IgD-negative memory B cell (primary cell): ENCODE measurements at regions not wholly inside any gene's neighbourhood (a gene's known extent, or its start where the extent isn't known, plus 50 kb on each side); places are given as distances from the start of the nearest gene placed in this dataset.

Experiments used
- H3K27ac Mint-ChIP-seq, 3 donors: one replicate each; pipeline ENCODE4 v1.8.0; 2020 to 2022; ENCODE audit warnings: mild to moderate bottlenecking in 3 of 3, mixed read lengths in 3 of 3, moderate library complexity in 1 of 3
- H3K27me3 Mint-ChIP-seq: one replicate; pipeline ENCODE4 v1.8.0; 2021; ENCODE audit warnings: mixed read lengths
- H3K36me3 Mint-ChIP-seq: one replicate; pipeline ENCODE4 v1.8.0; 2020; ENCODE audit warnings: mild to moderate bottlenecking, mixed read lengths
- H3K4me1 Mint-ChIP-seq, 3 donors: one replicate each; pipeline ENCODE4 v1.8.0; 2020 to 2022; ENCODE audit warnings: mixed read lengths in 3 of 3, mild to moderate bottlenecking in 1 of 3
- H3K4me3 Mint-ChIP-seq, 4 donors: one replicate each; pipeline ENCODE4 v1.8.0; 2020 to 2022; ENCODE audit warnings: mild to moderate bottlenecking in 4 of 4, mixed read lengths in 4 of 4, moderate library complexity in 3 of 4
- H3K9me3 Mint-ChIP-seq, 3 donors: one replicate each; pipeline ENCODE4 v1.8.0; 2020 to 2021; ENCODE audit warnings: mixed read lengths in 3 of 3, mild to moderate bottlenecking in 1 of 3

- no peak overlapping the region for H3K27ac Mint-ChIP-seq
- no peak overlapping the region for H3K4me3 Mint-ChIP-seq
- H3K27me3 Mint-ChIP-seq = no peaks in the 10 kb centered on the region
- H3K4me1 Mint-ChIP-seq = no peaks in the 10 kb centered on the region
- peaks cover 2% of the 10 kb centered on the region for H3K36me3 Mint-ChIP-seq
- H3K9me3 Mint-ChIP-seq = peaks cover 0 to 2% (median 0%) of the 10 kb centered on the region in 3 donors
Measured at GRCh38 chr3:88947013-88947412, 160.4 kb upstream of the EPHA3 start.

DNA sequence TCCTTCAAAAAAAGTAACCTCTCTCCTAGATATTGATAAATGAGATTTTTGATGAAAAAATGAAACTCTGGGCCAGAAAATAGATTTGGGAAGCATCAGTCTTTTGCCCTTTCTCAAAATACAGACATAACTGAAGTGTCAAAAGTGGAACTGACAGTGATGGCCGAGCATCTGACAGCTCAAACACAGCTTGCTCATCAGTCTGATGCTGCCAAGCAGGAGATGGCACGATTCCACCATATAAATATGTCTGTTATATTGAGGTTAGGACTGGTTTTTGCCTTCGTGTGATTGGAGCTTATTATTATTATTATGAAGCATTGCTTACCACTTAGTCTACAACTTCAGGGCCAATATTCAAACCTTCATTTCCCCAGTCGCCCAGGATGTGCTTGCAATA lies 152.6 kb upstream of the EPHA3 start:
- Mint-ChIP-seq H3K27ac (no peak overlapping the region), H3K27me3 (no peaks in the 10 kb centered on the region), H3K36me3 (no peaks in the 10 kb centered on the region), H3K4me1 (no peaks in the 10 kb centered on the region), H3K9me3 (no peaks in the 10 kb centered on the region), H3K4me3 (no peak overlapping the region)

DNA sequence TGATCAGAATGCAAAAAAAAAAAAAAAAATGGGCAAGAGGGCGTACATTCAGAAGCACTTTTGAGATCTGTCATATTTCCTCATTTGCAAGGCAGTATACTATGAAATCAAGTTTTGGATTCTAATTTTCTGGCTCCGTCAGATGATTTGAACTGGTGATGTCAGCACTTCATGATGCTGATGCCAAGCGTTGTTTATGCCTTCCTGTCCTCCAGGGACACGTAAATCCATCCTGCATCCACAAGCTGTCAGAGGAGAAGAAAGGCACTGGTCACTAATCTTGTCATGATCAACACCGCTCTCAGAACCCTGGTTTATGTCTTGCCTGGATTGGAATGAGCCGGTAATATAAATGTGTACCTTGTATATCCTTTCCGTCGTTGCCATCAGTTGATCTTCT lies 152.1 kb upstream of the EPHA3 start:
- Mint-ChIP-seq H3K36me3 (no peaks in the 10 kb centered on the region), H3K9me3 (peaks cover 0 to 2% (median 0%) of the 10 kb centered on the region in 3 donors), H3K27me3 (no peaks in the 10 kb centered on the region), H3K4me1 (no peaks in the 10 kb centered on the region), H3K27ac (no peak overlapping the region), H3K4me3 (no peak overlapping the region)

DNA sequence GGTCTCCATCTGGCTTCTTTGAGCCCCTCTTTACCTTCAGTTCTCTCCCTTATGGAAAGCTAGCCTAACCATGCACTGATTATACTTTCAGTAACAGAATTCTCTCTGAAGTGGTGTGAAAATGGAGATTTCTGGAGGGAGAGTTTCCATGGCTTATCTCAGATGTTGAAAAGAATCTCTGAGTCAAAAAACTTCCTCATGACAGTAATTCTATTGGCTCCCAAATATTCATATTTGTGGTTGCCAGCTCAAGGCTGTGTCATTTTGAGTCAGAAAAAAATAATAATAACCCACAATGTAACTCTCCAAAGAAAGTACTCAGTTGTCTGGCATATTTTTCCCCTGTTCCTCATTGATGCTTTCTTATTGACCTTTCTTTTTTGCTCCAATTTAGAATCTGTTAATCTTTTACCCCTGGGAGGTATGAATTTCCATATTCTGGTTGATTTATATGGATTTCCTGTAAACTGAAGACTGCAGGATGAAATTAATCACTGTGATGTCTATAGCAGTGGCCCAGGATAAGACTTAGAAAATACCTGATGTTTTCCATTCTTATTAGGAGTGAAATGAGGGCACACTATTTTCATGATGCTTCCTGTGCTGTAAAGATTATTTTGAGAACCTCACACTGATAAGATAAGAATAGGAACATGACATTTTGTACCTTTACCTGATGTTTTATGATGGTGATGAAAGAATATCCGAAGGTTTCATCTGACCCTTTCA lies 149.5 kb upstream of the EPHA3 start:
- peaks cover 0 to 2% (median 0%) of the 10 kb centered on the region in 3 donors for H3K9me3 Mint-ChIP-seq
- H3K27me3 Mint-ChIP-seq = no peaks in the 10 kb centered on the region
- no peak overlapping the region for H3K4me3 Mint-ChIP-seq
- no peak overlapping the region for H3K27ac Mint-ChIP-seq
- no peaks in the 10 kb centered on the region for H3K36me3 Mint-ChIP-seq
- H3K4me1 Mint-ChIP-seq = no peaks in the 10 kb centered on the region

- Mint-ChIP-seq H3K27me3 (no peaks in the 10 kb centered on the region), H3K36me3 (no peaks in the 10 kb centered on the region), H3K4me3 (no peak overlapping the region), H3K4me1 (no peaks in the 10 kb centered on the region), H3K9me3 (peaks cover 0 to 2% (median 0%) of the 10 kb centered on the region in 3 donors), H3K27ac (no peak overlapping the region)
Measured at GRCh38 chr3:88960019-88960418, 147.4 kb upstream of the EPHA3 start.

DNA sequence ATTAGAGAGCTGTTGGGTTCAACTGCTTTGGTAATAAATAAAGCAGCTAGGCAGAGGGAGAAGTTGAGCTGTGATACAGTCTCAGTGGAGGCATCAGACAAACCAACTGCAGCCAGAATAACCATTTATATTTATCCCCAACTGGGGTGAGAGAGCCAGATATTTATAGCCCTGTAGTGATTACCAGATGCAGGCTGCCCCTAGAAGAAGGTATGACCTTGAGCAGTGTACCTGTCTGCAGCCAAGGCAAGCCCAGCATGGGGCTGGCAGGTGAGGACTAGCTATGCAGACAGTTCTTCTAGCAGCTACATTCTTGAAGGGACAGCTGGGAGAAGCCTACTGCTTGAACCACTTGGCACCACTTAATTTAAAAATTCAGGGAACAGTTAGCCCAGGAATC lies 144.4 kb upstream of the EPHA3 start:
- H3K9me3 Mint-ChIP-seq = peaks cover 0 to 2% (median 0%) of the 10 kb centered on the region in 3 donors
- no peaks in the 10 kb centered on the region for H3K27me3 Mint-ChIP-seq
- no peak overlapping the region for H3K4me3 Mint-ChIP-seq
- no peaks in the 10 kb centered on the region for H3K36me3 Mint-ChIP-seq
- no peak overlapping the region for H3K27ac Mint-ChIP-seq
- H3K4me1 Mint-ChIP-seq = no peaks in the 10 kb centered on the region

GRCh38 chr3:88979760-88980159 lies 127.7 kb upstream of the EPHA3 start:
- H3K4me3 Mint-ChIP-seq = no peak overlapping the region
- no peaks in the 10 kb centered on the region for H3K36me3 Mint-ChIP-seq
- no peaks in the 10 kb centered on the region for H3K4me1 Mint-ChIP-seq
- H3K9me3 Mint-ChIP-seq = peaks cover under 1 to 5% (median 2%) of the 10 kb centered on the region in 3 donors
- H3K27ac Mint-ChIP-seq = no peak overlapping the region
- H3K27me3 Mint-ChIP-seq = no peaks in the 10 kb centered on the region

DNA sequence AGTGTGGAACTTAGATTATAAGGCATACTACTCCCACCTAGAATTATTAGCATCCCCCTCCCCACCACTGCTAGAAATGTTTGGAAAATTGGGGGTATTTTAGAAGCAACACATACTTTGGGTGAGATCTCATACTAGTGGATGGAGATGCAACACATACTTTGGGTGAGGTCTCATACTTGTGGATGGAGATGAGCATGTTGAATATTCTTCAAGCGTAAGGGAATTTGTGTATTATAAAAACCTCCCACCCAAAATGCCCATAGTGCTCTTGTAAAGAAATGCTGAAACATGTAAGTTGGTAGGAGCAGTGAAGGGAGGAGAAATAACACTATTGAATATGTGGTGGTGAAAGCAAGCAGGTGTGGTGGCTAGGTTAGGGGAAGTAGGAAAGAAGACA lies 124.0 kb upstream of the EPHA3 start:
- Mint-ChIP-seq H3K27ac (no peak overlapping the region), H3K36me3 (no peaks in the 10 kb centered on the region), H3K9me3 (peaks cover 0 to 2% (median 0%) of the 10 kb centered on the region in 3 donors), H3K4me1 (no peaks in the 10 kb centered on the region), H3K4me3 (no peak overlapping the region), H3K27me3 (no peaks in the 10 kb centered on the region)

GRCh38 chr3:88984256-88984655 lies 123.2 kb upstream of the EPHA3 start:
- no peaks in the 10 kb centered on the region for H3K27me3 Mint-ChIP-seq
- no peak overlapping the region for H3K4me3 Mint-ChIP-seq
- no peaks in the 10 kb centered on the region for H3K4me1 Mint-ChIP-seq
- no peaks in the 10 kb centered on the region for H3K36me3 Mint-ChIP-seq
- H3K27ac Mint-ChIP-seq = no peak overlapping the region
- peaks cover 0 to 2% (median 0%) of the 10 kb centered on the region in 3 donors for H3K9me3 Mint-ChIP-seq

GRCh38 chr3:88984832-88985231 lies 122.6 kb upstream of the EPHA3 start:
- no peak overlapping the region for H3K27ac Mint-ChIP-seq
- no peaks in the 10 kb centered on the region for H3K4me1 Mint-ChIP-seq
- H3K36me3 Mint-ChIP-seq = no peaks in the 10 kb centered on the region
- H3K27me3 Mint-ChIP-seq = no peaks in the 10 kb centered on the region
- no peak overlapping the region for H3K4me3 Mint-ChIP-seq
- peaks cover 0 to 2% (median 0%) of the 10 kb centered on the region in 3 donors for H3K9me3 Mint-ChIP-seq

DNA sequence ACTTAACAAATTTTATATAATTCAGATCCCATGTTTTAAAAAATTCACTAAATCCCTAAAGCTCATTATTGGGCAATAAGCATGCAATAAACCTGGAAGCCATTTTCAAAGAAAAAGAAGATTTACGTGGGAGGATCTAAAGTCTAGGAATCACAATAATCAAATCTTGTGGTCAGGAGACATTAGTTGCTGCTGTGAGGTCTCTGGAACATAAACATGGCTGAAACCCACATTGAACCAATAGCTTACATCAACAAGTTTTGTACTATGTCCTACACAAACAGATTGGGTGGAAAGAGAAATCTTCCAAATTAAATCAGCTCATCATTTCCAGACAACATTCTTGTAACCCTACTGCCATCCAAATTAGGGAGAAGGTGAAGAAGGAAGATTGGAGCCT lies 121.9 kb upstream of the EPHA3 start:
- Mint-ChIP-seq H3K4me3 (no peak overlapping the region), H3K4me1 (no peaks in the 10 kb centered on the region), H3K36me3 (no peaks in the 10 kb centered on the region), H3K9me3 (no peaks in the 10 kb centered on the region), H3K27me3 (no peaks in the 10 kb centered on the region), H3K27ac (no peak overlapping the region)

DNA sequence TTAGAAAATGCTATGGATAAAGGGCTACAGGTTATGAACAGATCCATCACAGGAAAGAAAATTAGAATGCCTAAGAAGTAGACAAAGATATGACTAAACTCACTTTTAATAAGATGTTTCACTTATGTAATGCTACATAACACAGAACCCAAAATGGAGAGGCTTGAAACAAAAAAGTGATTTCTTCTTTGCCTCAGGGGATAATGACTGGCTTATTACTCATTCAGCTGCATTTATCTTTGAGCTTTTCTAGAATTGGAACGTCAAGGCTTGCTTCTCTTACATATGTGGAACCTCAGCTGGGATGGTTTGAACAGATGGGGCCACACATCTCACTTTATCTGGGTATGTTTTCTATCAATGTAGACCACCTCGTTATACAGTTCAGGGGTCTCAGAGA lies 120.6 kb upstream of the EPHA3 start:
- Mint-ChIP-seq H3K9me3 (no peaks in the 10 kb centered on the region), H3K4me3 (no peak overlapping the region), H3K27ac (no peak overlapping the region), H3K4me1 (no peaks in the 10 kb centered on the region), H3K36me3 (no peaks in the 10 kb centered on the region), H3K27me3 (no peaks in the 10 kb centered on the region)

DNA sequence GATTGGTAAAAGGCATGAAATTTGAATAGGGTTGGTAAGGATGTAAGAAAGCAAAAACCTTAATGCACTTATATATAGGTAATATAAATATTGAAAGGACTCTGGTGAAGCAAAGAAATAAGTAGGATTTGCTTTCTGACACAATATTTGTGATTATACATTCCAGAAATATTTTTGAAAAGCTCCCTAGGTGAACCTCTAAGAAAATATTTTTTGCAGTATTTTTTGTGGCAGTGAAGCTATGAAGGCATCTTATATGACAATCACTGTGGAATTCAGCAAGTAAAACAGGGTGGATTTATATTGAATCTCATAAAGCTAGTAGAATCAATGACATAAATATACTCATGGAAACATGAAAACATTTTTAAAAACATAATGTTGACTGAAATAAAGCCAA lies 119.6 kb upstream of the EPHA3 start:
- H3K27me3 Mint-ChIP-seq = no peaks in the 10 kb centered on the region
- no peak overlapping the region for H3K27ac Mint-ChIP-seq
- no peak overlapping the region for H3K4me3 Mint-ChIP-seq
- H3K36me3 Mint-ChIP-seq = no peaks in the 10 kb centered on the region
- no peaks in the 10 kb centered on the region for H3K9me3 Mint-ChIP-seq
- no peaks in the 10 kb centered on the region for H3K4me1 Mint-ChIP-seq

DNA sequence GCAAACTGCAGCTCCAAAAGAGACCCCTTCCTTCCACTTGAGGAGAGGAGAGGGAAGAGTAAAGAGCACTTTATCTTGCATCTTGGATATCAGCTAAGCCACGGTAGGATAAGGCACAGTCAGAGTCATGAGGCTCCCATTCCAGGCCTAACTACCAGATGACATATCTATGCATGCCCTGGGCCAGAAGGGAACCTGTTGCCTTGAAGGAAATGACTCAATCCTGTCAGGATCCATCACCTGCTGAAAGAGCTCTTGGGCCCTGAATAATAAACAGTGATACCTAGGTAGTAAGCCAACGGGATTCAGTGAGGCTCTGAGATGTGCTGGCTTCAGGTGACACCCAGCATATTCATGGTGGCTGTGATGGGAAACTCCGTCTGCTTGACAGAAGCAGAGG lies 118.5 kb upstream of the EPHA3 start:
- H3K27ac Mint-ChIP-seq = no peak overlapping the region
- no peaks in the 10 kb centered on the region for H3K36me3 Mint-ChIP-seq
- no peaks in the 10 kb centered on the region for H3K27me3 Mint-ChIP-seq
- H3K4me1 Mint-ChIP-seq = no peaks in the 10 kb centered on the region
- H3K4me3 Mint-ChIP-seq = no peak overlapping the region
- no peaks in the 10 kb centered on the region for H3K9me3 Mint-ChIP-seq

GRCh38 chr3:88991496-88991895 lies 115.9 kb upstream of the EPHA3 start:
- Mint-ChIP-seq H3K27me3 (no peaks in the 10 kb centered on the region), H3K36me3 (no peaks in the 10 kb centered on the region), H3K4me1 (no peaks in the 10 kb centered on the region), H3K4me3 (no peak overlapping the region), H3K9me3 (no peaks in the 10 kb centered on the region), H3K27ac (no peak overlapping the region)

DNA sequence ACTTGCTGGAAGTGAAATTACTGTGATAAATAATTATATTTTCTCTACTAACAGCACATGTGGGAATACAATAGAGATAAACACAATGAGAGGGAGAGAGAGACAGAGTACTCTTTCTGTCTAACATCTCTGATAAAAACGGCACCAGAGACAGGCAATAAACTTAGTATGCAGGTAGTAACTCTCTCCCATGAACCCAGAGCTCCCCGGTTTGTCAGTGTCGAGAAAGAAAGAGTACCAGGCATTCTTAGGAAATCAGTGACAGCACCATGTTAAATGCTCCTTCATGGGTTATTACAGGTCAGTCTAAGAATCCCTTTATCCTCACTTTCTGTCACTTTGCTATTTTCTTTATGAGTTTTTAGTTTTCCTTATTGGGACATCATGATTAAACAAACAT lies 110.7 kb upstream of the EPHA3 start:
- H3K27me3 Mint-ChIP-seq = no peaks in the 10 kb centered on the region
- H3K4me3 Mint-ChIP-seq = no peak overlapping the region
- H3K4me1 Mint-ChIP-seq = peaks cover 0 to 2% (median 0%) of the 10 kb centered on the region in 3 donors
- no peak overlapping the region for H3K27ac Mint-ChIP-seq
- H3K9me3 Mint-ChIP-seq = no peaks in the 10 kb centered on the region
- H3K36me3 Mint-ChIP-seq = no peaks in the 10 kb centered on the region
